ENCODE measurements at regions not wholly inside any gene's neighbourhood (a gene's known extent, or its start where the extent isn't known, plus 50 kb on each side); places are given as distances from the start of the nearest gene placed in this dataset.

GRCh38 chr22:48205161-48205560 is 1442.7 kb downstream of the TBC1D22A start:
- no peak for DNase-seq

GRCh38 chr22:48204296-48204695 is 1441.8 kb downstream of the TBC1D22A start:
- no peak for DNase-seq

- no peak for DNase-seq
Measured at GRCh38 chr22:48199667-48200066, 1437.2 kb downstream of the TBC1D22A start.

- no peak for DNase-seq
Measured at GRCh38 chr22:48198489-48199459, 1436.3 kb downstream of the TBC1D22A start.

- DNase-seq = no peak
Measured at GRCh38 chr22:48197189-48197690, 1434.8 kb downstream of the TBC1D22A start.

- no peak for DNase-seq
Measured at GRCh38 chr22:48192920-48193319, 1430.5 kb downstream of the TBC1D22A start.

GRCh38 chr22:48192071-48192470 is 1429.6 kb downstream of the TBC1D22A start:
- DNase-seq = no peak

- no peak for DNase-seq
Measured at GRCh38 chr22:48188231-48188721, 1425.8 kb downstream of the TBC1D22A start.

- DNase-seq = no peak
Measured at GRCh38 chr22:48187356-48187755, 1424.9 kb downstream of the TBC1D22A start.

GRCh38 chr22:48186146-48186790 is 1423.8 kb downstream of the TBC1D22A start:
- no peak for DNase-seq

- no peak for DNase-seq
Measured at GRCh38 chr22:48185071-48186055, 1422.9 kb downstream of the TBC1D22A start.

- DNase-seq = no peak
Measured at GRCh38 chr22:48182846-48183805, 1420.7 kb downstream of the TBC1D22A start.

GRCh38 chr22:48182031-48182430 is 1419.6 kb downstream of the TBC1D22A start:
- DNase-seq = no peak

- DNase-seq = no peak
Measured at GRCh38 chr22:48181263-48181955, 1419.0 kb downstream of the TBC1D22A start.

GRCh38 chr22:48180631-48181030 is 1418.2 kb downstream of the TBC1D22A start:
- no peak for DNase-seq

GRCh38 chr22:48179571-48180546 is 1417.4 kb downstream of the TBC1D22A start:
- no peak for DNase-seq

- no peak for DNase-seq
Measured at GRCh38 chr22:48178536-48178935, 1416.1 kb downstream of the TBC1D22A start.

- DNase-seq = no peak
Measured at GRCh38 chr22:48177631-48178030, 1415.2 kb downstream of the TBC1D22A start.

GRCh38 chr22:48175721-48176120 is 1413.3 kb downstream of the TBC1D22A start:
- no peak for DNase-seq

All from NCI-H2107 (cell line).